ENCODE measurements at regions not wholly inside any gene's neighbourhood (a gene's known extent, or its start where the extent isn't known, plus 50 kb on each side); places are given as distances from the start of the nearest gene placed in this dataset.
"Not testable (repeated sequence)": the region's sequence is repeated elsewhere in the genome, so short reads cannot be mapped to it uniquely, and the experiment has no call there.

DNA sequence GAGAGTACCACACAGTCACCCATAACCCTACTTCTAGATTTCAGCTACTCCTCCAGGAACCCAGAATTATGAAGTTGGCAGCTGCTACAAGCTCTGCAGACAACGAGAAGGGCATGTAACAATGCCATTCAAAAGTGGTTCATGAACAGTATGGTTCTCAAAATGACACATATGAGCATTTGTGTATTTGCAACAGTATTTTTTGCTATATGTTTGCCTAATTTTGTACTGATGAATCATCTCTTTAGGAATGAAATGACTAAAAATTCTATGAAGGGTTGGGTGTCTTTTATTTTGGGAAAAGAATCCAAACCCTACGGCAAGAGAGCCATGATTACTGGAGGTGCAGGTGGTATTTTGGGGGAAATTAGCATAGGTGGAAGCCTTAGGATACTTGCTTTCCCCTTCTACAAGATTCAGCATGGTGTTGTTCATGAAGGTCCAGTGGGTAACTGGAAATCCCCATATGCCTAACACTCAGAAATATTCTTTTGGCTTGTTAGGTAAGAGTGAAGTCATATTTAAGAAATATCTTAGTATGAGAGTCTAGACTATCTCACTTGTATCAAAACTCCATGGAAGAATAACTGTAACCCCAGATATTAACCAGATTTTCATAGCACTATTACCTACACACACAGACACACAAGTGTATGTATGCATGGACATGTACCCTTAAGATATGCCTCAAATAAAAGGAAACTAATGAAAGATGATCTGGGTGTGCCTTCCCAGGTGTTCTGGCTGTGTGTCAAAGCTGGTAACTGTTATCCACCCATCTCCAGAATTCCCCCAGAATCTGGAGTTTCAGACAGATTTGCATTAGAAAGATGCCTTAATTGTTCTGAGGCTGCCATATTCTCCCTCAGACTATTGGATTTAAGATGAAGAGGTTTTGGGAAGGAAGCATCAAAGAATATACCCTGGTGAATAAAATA is 688.2 kb upstream of the SOX9 start:
- no peak for DNase-seq

DNA sequence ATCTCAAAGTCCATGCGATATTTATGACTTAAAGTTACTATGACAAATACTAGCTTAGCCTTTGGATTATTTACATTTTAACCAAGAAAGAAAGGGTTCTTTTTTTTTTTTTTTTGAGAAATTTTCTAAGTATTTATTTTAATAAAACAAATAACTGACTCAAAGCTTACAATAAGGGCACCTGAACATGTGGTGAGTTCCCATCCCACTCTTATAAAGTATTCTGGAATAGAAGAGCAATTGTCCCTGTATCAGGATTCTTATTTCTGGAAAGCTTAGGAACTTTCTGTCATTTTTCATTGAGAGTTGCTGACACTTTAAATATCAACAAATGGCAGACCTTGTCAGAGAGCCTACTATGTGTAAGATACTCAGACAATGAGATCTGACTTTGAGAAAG is 686.1 kb upstream of the SOX9 start:
- DNase-seq: no peak

DNA sequence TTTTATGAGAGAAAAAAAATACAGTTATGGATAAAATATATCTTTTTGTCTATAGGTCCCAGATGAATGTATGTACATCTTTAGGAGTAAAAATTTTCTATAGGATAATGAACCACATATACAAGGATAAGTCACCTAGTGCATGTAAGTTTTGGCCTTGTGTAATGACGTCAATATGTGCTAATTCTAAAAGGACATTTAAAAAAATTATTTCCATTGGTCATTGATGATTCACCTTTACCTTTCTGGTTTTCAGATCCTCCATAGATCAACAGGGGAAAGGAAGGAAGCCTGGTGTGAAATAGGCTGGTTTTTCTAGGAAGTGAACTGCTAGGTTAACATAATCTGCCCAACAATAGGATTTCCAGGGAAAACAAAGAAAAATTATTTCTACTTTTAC is 684.3 kb upstream of the SOX9 start:
- no peak for DNase-seq

DNA sequence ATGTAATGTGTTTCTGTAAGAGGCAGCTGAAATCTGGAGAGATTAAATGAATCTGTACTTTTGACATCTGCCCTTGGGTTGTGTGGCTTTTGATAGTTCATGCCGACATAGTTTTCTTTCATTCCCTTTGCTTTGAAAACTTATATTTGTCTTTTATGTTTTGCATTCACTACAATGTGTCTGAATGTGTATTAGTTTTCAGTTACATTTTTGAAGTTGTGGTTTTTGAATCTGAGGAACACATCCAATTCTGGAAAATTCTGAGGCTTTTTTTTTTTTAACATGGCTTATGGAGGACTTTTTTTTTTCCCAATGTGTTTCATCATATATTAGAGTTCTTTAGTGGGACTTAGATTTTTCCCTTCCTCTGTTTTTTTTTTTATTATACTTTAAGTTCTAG is 683.7 kb upstream of the SOX9 start:
- no peak for DNase-seq

GRCh38 chr17:71438631-71439146 is 682.1 kb upstream of the SOX9 start:
- DNase-seq: no peak

- no peak for DNase-seq
Observed at GRCh38 chr17:71440513-71440912, 680.3 kb upstream of the SOX9 start.

- no peak for DNase-seq
Observed at GRCh38 chr17:71441098-71441497, 679.7 kb upstream of the SOX9 start.

- no peak for DNase-seq
Observed at GRCh38 chr17:71444078-71444477, 676.7 kb upstream of the SOX9 start.

GRCh38 chr17:71446645-71447437 is 674.0 kb upstream of the SOX9 start:
- no peak for DNase-seq

DNA sequence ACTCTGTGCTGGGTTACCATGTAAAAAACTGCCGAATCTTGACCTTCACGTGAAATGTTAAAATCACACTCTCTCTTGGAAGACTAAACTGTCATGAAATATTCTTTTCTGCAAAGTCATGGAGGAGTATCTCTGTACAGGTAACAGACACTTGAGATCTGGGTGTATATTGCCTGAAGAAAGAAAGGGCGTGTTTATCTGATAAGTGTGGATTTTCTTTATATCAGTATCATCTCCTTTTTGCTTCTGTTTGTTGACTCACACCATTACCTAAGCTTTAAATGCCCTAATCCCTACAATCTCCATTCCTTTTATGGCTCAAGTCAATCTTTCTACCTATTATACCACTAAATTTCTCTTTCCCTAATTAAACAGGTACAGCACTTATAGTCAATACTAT is 673.2 kb upstream of the SOX9 start:
- no peak for DNase-seq

DNA sequence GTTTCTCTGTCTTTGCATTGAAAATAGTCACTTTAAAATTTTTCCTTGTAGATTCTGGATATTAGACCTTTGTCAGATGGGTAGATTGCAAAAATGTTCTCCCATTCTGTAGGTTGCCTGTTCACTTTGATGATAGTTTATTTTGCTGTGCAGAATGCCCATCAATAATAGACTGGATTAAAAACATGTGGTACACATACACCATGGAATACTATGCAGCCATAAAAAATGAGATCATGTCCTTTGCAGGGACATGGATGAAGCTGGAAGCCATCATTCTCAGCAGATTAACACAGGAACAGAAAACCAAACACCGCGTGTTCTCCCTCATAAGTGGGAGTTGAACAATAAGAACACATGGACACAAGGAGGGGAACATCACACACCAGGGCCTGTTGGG is 670.2 kb upstream of the SOX9 start:
- DNase-seq: not testable (repeated sequence)

DNA sequence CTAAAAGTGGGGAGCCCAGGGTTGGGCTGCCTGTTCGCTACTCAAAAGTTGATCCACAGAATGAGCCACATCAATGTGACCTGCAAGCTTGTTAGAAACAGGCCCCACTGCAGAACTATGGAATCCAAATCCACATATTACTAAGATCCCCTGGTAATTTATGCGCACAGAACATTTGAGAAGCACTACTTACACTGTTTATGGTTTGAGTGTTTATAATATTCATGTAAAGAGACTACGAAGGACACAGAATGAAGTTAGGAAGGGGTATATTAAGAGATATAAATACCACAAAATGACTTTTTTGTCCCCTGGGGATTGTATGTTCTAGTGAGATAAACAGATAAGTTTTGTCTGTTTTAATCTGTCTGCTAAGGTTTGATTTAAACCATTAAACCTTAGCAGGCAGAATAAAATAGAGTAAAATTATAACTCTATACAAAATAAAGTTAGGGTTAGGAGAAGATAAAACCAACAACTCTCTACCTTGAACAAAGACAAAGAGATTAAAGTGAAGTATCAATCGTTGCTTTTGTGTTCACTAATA is 666.9 kb upstream of the SOX9 start:
- DNase-seq: no peak

- DNase-seq: no peak
Observed at GRCh38 chr17:71455219-71455618, 665.6 kb upstream of the SOX9 start.

DNA sequence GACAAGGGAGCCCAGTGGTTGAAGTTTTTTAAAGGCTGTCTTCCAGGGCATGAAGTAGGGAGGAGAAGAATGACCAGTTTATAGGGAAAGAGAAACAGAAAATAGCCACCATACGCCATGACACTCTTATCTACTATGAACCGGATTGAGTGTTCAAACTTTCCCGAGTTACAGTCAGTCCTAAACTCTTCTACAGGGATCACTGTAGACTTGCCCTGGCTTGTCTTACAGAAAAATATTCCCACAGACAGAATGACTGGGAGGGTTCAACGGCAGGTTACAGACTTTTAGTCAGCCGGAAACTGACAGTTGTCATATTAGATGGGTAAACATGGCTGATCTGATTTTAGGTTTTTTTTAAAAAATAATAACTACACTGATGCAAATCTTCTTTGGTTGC is 662.5 kb upstream of the SOX9 start:
- no peak for DNase-seq

- no peak for DNase-seq
Observed at GRCh38 chr17:71460943-71461342, 659.9 kb upstream of the SOX9 start.

GRCh38 chr17:71461498-71462169 is 659.2 kb upstream of the SOX9 start:
- DNase-seq: no peak

DNA sequence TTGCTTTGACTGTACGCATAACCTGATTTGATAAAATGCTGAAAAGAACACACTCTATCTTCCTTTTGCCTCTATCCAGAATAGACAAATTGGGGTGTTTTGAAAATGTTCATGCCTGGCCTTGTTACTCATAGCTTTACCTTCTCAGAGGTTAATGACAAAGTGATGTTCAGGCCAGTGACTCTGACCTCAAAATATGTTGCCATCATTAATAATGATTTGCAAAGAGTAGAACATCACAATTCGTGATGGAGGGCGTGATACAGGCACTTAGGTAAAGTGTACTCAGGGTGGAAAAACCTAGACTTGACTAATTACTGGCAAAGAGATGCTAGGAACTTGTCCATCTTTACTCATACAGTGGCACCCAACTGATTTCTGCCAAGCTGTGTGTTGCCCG is 656.6 kb upstream of the SOX9 start:
- no peak for DNase-seq

DNA sequence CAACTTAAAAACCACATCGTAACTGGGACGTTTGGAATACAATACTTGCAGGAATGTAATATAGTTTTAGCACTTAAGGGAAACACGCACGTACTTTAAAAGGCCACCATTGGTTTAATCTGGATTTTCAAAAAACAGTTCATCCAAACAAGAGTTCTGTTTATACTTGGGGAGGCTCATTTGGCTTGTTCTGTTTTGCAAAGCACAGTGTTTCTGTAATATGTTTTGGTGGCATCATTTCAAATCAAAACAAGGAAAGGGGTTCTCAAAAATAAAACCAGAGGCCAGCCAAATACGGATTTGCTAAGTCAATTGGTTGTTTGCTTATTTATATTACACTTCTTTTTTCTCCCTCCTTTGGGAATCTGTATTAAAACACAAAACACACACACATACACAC is 656.1 kb upstream of the SOX9 start:
- DNase-seq: no peak

DNA sequence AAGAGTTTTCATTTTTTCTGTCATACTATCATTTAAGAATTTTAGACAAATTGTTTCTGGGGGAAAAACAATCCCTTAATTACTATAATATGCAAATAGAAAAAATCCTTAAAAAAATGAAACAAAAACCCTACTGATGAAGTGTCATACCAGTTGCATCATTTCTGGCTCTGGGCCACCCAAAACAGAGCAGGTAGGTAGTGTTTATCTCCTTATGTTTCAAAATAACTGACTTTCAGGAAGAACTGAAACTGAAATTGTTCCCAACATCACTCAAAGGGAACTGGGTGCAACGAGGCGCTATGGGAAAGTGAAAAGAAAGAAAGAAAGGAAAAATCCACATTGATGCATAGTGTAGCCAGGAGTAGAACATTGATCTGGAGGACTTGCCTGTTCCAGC is 653.1 kb upstream of the SOX9 start:
- DNase-seq: no peak

DNA sequence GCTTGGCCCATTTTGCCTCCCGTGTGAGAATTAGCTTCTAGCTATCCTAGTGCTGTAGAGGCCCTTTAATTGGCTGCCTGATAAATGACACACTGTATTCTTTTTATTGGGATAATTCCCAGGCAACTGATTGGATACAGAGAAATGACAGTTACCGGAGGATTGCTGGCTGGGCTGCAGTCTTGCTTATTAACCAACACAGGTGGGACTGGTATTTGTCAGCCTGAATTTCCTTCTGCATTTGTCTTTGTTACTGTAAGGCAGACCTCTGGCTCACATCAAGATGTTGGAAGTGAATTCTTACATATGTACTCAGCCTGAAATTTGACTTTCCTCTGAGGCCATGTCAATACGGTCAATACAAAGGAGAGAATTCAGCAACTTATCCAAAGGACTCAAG is 650.8 kb upstream of the SOX9 start:
- no peak for DNase-seq

DNA sequence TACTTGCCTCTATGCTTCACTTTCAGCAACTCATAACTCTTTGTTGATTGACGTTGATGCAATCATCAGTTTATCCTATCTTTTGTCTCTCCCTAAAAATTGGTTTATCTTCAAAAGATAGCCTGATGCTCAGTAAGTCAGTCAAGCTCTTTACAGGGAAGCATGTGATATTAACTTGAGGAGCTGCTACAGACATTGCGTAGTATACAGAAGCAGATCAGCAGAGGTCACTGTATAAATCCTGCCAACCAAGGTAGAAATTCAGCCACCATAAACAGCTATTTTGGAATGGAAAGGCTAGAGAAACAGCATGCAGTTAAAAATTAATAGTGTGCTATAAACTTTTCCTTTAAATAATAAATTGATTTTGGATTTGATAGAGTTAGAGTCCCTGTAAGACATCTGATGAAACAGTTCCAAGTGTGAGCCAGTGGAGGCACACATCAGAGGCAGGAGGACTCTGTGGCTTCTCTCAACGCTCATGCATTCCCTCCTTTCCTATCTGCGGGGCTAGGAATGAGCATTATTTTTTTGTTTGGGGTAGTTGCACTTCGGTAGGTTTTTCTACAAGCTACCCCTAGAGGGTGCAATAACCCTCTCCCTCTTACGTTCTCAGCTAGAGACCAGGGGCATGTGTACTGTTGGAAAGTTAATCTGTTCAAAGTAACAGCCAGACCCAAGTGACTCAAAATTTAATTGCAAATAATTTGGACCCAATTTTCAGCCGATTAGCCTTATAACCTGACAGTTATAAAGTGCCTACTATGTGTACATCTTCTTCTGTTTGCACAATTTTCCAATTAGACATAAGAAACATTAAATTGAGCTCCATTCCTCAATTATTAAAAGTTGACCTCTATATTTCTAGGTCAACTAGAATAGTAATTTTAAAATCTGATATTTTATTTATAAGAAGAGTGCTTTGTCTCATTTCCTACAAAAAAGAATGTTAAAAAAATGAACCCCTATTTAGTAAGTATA is 647.7 kb upstream of the SOX9 start:
- no peak for DNase-seq

- no peak for DNase-seq
Observed at GRCh38 chr17:71477356-71477755, 643.5 kb upstream of the SOX9 start.

Data from SIG-M5 (cell line).